Activated T-helper 2 cell treated with anti-CD3 and anti-CD28 coated beads, Interferon-gamma antibody, Interleukin-2, Interleukin-4, amounts not matched to agents 10 μg/mL and 5 μg/mL and 100 μg/mL, durations not matched to agents 14 hours and 24 hours and 36 hours (primary cell): ENCODE measurements at regions not wholly inside any gene's neighbourhood (a gene's known extent, or its start where the extent isn't known, plus 50 kb on each side); places are given as distances from the start of the nearest gene placed in this dataset.

Source experiments
- DNase-seq: peaks from one replicate; pipeline ENCODE4 v3.0.0; 2021; ENCODE audit warnings: low spot score
- H3K27ac Mint-ChIP-seq: one replicate; pipeline ENCODE4 v1.8.0; 2021; ENCODE audit warnings: mixed read lengths
- H3K27me3 Mint-ChIP-seq: one replicate; pipeline ENCODE4 v1.8.0; 2021; ENCODE audit warnings: low read depth, mixed read lengths
- H3K36me3 Mint-ChIP-seq: one replicate; pipeline ENCODE4 v1.8.0; 2021; ENCODE audit warnings: low read depth, mixed read lengths
- H3K4me1 Mint-ChIP-seq: one replicate; pipeline ENCODE4 v1.8.0; 2021; ENCODE audit warnings: low read depth, mixed read lengths
- H3K4me3 Mint-ChIP-seq: one replicate; pipeline ENCODE4 v1.8.0; 2021; ENCODE audit warnings: low read depth, mild to moderate bottlenecking, moderate library complexity, mixed read lengths
- H3K9me3 Mint-ChIP-seq: one replicate; pipeline ENCODE4 v1.8.0; 2021; ENCODE audit warnings: mixed read lengths
- intact Hi-C: fragments of 100-400 bp; cut with micrococcal nuclease; formaldehyde crosslinking; loops from one replicate; pipeline ENCODE4 v1.15.1; 2023

DNA sequence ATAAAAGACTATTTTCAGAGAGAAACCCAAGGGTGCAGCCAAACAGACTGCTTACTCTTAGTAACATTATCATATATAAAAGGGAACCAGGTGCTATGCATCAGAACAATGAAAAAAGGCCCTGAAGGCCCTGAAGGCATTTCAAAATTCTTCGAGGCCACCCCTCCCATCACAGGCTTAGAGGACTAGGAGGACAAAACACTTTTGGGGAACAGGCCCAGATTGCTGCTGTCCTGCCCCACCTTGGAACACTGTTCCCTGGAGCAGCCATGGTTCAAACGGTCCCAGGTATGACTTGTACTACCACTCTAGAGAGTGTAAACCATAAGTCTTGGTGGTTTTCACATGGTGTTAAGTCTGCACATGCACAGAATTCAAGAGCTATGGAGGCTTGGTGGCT lies 2183.1 kb upstream of the CELF4 start:
- Mint-ChIP-seq H3K4me1 (no peaks in the 10 kb centered on the region), H3K27ac (no peak overlapping the region), H3K36me3 (no peaks in the 10 kb centered on the region), H3K4me3 (no peak overlapping the region), H3K9me3 (peaks cover 4% of the 10 kb centered on the region), H3K27me3 (no peaks in the 10 kb centered on the region)
- DNase-seq: no peak
- intact Hi-C loops: no loop called here

DNA sequence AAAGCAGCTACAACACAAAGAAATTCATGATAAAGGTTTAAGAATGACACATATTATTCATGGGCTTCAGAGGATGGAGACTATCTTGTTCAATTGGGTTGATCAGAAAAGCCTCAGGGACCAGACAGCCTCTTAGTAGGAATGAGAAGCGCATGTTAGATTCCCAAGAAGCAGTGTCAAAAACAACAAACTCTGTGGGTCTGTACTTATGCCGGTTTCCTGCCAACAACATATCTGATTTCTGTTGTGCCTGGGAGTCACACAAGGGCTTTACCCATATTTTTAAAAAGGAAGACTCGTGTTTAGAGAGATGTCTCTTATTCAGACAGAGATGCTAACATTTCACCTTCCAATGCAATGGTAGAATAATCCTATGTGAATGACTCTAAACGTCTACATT lies 2180.6 kb upstream of the CELF4 start:
- intact Hi-C loops: no loop called here
- no peak for DNase-seq
- Mint-ChIP-seq H3K9me3 (peaks cover 4% of the 10 kb centered on the region), H3K4me3 (no peak overlapping the region), H3K36me3 (no peaks in the 10 kb centered on the region), H3K27ac (no peak overlapping the region), H3K4me1 (no peaks in the 10 kb centered on the region), H3K27me3 (no peaks in the 10 kb centered on the region)

DNA sequence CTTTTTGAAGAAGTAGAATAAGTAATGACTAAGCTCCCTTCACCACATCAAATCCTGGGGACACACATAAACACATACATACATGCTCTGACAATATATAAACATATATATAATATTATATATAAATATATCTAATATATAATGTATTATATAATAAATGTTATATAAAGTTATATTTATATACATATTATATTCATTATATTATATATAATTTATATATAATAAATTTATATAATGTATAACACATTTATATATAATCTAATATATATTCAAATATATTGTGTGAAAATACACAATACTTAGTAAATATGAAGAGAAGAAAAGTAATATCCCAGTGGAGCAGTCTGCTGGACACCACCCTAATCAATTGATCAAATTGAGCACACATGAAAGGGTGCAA lies 2177.9 kb upstream of the CELF4 start:
- H3K27me3 Mint-ChIP-seq: no peaks in the 10 kb centered on the region
- H3K4me3 Mint-ChIP-seq: no peak overlapping the region
- H3K27ac Mint-ChIP-seq: no peak overlapping the region
- no peaks in the 10 kb centered on the region for H3K4me1 Mint-ChIP-seq
- H3K36me3 Mint-ChIP-seq: no peaks in the 10 kb centered on the region
- no peaks in the 10 kb centered on the region for H3K9me3 Mint-ChIP-seq
- DNase-seq: no peak
- intact Hi-C loops: no loop called here

DNA sequence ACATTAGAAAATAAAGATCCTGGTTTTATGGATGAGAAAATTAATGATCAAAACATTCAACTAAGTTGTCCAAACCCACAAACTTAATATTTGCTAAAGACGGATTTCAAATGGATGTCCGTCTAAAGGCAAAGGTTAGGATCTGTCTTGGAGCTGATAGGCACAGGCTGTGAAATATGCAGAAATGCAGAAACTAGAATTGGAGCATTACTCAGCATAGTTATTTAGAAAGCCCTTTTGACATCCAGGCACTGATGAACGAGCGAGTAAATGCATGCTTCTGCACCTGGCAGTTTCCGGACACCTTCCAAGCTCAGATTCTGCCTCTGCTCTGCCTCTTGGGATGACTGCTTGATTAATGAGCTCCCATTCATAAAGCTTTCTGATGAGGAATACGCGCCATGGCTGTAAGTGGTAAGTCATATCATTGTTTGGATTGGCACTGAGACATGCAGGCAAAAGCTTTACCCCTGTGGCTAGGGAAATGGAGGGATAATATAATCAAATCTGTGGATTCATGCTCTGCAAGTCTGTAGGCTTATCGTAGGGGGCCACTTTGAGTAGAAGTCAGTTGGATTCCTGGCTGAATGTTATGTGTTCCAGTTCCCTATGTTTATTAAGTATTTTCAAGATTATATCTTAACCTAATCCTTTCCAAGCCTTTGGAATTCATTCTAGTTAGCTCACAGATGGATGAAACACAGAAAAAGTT lies 2176.3 kb upstream of the CELF4 start:
- no peaks in the 10 kb centered on the region for H3K9me3 Mint-ChIP-seq
- no peaks in the 10 kb centered on the region for H3K36me3 Mint-ChIP-seq
- H3K27ac Mint-ChIP-seq: no peak overlapping the region
- intact Hi-C loops: no loop called here
- H3K4me1 Mint-ChIP-seq: no peaks in the 10 kb centered on the region
- no peak overlapping the region for H3K4me3 Mint-ChIP-seq
- DNase-seq: no peak
- H3K27me3 Mint-ChIP-seq: no peaks in the 10 kb centered on the region

GRCh38 chr18:39737869-39738268 lies 2172.3 kb upstream of the CELF4 start:
- no peak overlapping the region for H3K27ac Mint-ChIP-seq
- H3K9me3 Mint-ChIP-seq: peaks cover 5% of the 10 kb centered on the region
- intact Hi-C loops: no loop called here
- no peaks in the 10 kb centered on the region for H3K27me3 Mint-ChIP-seq
- DNase-seq: no peak
- H3K4me1 Mint-ChIP-seq: no peaks in the 10 kb centered on the region
- no peaks in the 10 kb centered on the region for H3K36me3 Mint-ChIP-seq
- H3K4me3 Mint-ChIP-seq: no peak overlapping the region

DNA sequence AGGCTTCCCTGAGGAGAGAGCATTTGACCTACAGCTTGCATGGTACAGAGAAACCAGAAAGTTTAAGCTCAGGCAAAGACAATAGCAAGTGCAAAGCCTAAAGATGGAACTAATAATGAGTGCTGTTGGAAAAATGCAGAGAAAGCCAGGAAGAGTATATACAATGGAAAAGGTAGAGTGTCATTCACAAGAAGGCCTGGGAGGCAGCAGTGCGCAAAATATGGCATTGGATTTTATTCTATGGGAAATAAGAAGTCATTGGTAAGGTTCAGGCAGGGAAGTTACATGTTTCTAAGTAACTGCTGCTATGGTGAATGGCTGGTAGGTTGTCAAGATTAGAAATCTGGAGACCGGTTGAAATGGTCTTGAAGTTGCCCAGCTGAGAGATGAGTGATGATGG lies 2167.3 kb upstream of the CELF4 start:
- intact Hi-C loops: no loop called here

GRCh38 chr18:39730606-39731005 lies 2165.0 kb upstream of the CELF4 start:
- H3K27ac Mint-ChIP-seq: no peak overlapping the region
- no peaks in the 10 kb centered on the region for H3K27me3 Mint-ChIP-seq
- H3K4me3 Mint-ChIP-seq: no peak overlapping the region
- H3K9me3 Mint-ChIP-seq: peaks cover 5% of the 10 kb centered on the region
- H3K4me1 Mint-ChIP-seq: no peaks in the 10 kb centered on the region
- no peak for DNase-seq
- intact Hi-C loops: no loop called here
- no peaks in the 10 kb centered on the region for H3K36me3 Mint-ChIP-seq

More for the DNA sequence above, 2167.3 kb upstream of the CELF4 start:
- Mint-ChIP-seq H3K36me3 (no peaks in the 10 kb centered on the region), H3K4me1 (no peaks in the 10 kb centered on the region), H3K9me3 (peaks cover 5% of the 10 kb centered on the region), H3K4me3 (no peak overlapping the region), H3K27me3 (no peaks in the 10 kb centered on the region), H3K27ac (no peak overlapping the region)
- DNase-seq: no peak

GRCh38 chr18:39724652-39725051 lies 2159.1 kb upstream of the CELF4 start:
- H3K27me3 Mint-ChIP-seq: no peaks in the 10 kb centered on the region
- no peaks in the 10 kb centered on the region for H3K36me3 Mint-ChIP-seq
- H3K4me3 Mint-ChIP-seq: no peak overlapping the region
- intact Hi-C loops: no loop called here
- DNase-seq: no peak
- H3K27ac Mint-ChIP-seq: no peak overlapping the region
- H3K4me1 Mint-ChIP-seq: no peaks in the 10 kb centered on the region
- H3K9me3 Mint-ChIP-seq: no peaks in the 10 kb centered on the region

- H3K27ac Mint-ChIP-seq: no peak overlapping the region
- DNase-seq: no peak
- H3K4me3 Mint-ChIP-seq: no peak overlapping the region
These were observed 2156.1 kb upstream of the CELF4 start for GRCh38 chr18:39721712-39722111.

GRCh38 chr18:39713961-39714360 lies 2148.4 kb upstream of the CELF4 start:
- Mint-ChIP-seq H3K27me3 (no peaks in the 10 kb centered on the region), H3K36me3 (no peaks in the 10 kb centered on the region), H3K4me1 (no peaks in the 10 kb centered on the region), H3K27ac (no peak overlapping the region), H3K9me3 (peaks cover 11% of the 10 kb centered on the region), H3K4me3 (no peak overlapping the region)
- intact Hi-C loops: no loop called here
- no peak for DNase-seq

More at GRCh38 chr18:39721712-39722111, 2156.1 kb upstream of the CELF4 start:
- no peaks in the 10 kb centered on the region for H3K9me3 Mint-ChIP-seq
- no peaks in the 10 kb centered on the region for H3K4me1 Mint-ChIP-seq
- H3K36me3 Mint-ChIP-seq: no peaks in the 10 kb centered on the region
- H3K27me3 Mint-ChIP-seq: no peaks in the 10 kb centered on the region
- intact Hi-C loops: no loop called here

- Mint-ChIP-seq H3K36me3 (no peaks in the 10 kb centered on the region), H3K27me3 (no peaks in the 10 kb centered on the region), H3K4me3 (no peak overlapping the region), H3K27ac (no peak overlapping the region), H3K4me1 (no peaks in the 10 kb centered on the region), H3K9me3 (peaks cover 11% of the 10 kb centered on the region)
- intact Hi-C loops: no loop called here
- no peak for DNase-seq
These were observed 2146.1 kb upstream of the CELF4 start for GRCh38 chr18:39711701-39712100.

DNA sequence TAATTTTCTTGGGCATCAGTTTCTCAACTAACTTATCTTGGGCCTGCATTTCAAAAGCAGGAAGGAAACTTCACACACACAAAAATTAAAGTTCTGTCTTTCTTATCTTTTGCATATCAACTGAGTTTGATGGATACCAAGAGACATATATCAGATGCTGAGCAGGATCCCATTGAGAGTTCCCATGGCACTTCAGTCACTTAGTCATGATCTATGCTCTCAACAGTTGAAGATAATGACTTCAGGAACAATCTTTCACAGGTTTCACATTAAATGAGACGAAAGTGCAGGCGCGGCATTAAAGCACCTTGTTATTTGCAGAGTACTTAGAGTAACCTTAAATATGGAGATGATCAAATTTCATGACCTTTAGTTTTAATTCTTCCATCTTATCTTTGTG lies 2139.8 kb upstream of the CELF4 start:
- H3K36me3 Mint-ChIP-seq: no peaks in the 10 kb centered on the region
- no peak for DNase-seq
- no peaks in the 10 kb centered on the region for H3K27me3 Mint-ChIP-seq
- no peak overlapping the region for H3K4me3 Mint-ChIP-seq
- intact Hi-C loops: no loop called here
- no peak overlapping the region for H3K27ac Mint-ChIP-seq
- no peaks in the 10 kb centered on the region for H3K4me1 Mint-ChIP-seq
- peaks cover 3% of the 10 kb centered on the region for H3K9me3 Mint-ChIP-seq

DNA sequence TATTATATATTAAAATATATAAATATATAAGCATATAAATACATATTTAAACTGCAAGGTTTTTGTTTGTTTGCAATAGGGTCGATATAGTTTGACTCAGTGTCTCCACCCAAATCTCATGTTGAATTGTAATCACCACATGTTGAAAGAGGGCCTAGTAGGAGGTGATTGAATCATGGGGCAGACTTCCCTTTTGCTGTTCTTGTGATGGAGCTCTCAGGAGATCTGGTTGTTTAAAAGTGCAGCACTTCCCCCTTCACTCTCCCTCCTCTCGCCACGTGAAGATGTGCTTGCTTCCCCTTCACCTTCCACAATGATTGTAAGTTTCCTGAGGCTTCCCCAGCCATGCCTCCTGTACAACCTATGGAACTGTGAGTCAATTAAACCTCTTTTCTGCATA lies 2137.3 kb upstream of the CELF4 start:
- no peaks in the 10 kb centered on the region for H3K4me1 Mint-ChIP-seq
- DNase-seq: no peak
- H3K27me3 Mint-ChIP-seq: no peaks in the 10 kb centered on the region
- no peak overlapping the region for H3K4me3 Mint-ChIP-seq
- H3K27ac Mint-ChIP-seq: no peak overlapping the region
- H3K9me3 Mint-ChIP-seq: no peaks in the 10 kb centered on the region
- H3K36me3 Mint-ChIP-seq: no peaks in the 10 kb centered on the region
- intact Hi-C loops: no loop called here

GRCh38 chr18:39701839-39702238 lies 2136.2 kb upstream of the CELF4 start:
- H3K4me1 Mint-ChIP-seq: no peaks in the 10 kb centered on the region
- H3K9me3 Mint-ChIP-seq: no peaks in the 10 kb centered on the region
- no peaks in the 10 kb centered on the region for H3K36me3 Mint-ChIP-seq
- no peak overlapping the region for H3K4me3 Mint-ChIP-seq
- no peaks in the 10 kb centered on the region for H3K27me3 Mint-ChIP-seq
- intact Hi-C loops: no loop called here
- H3K27ac Mint-ChIP-seq: no peak overlapping the region
- no peak for DNase-seq
